GM12874 (cell line): ENCODE measurements at regions not wholly inside any gene's neighbourhood (a gene's known extent, or its start where the extent isn't known, plus 50 kb on each side); places are given as distances from the start of the nearest gene placed in this dataset.

Experiments
- TF ChIP-seq, protein P1 (sequence below): IDR thresholded peaks from 2 replicates; pipeline ENCODE4 v1.5.1; 2011; ENCODE audit warnings: low read depth, mild to moderate bottlenecking, control low read depth, low read length, moderate library complexity; ENCODE audit not compliant: insufficient read depth

DNA sequence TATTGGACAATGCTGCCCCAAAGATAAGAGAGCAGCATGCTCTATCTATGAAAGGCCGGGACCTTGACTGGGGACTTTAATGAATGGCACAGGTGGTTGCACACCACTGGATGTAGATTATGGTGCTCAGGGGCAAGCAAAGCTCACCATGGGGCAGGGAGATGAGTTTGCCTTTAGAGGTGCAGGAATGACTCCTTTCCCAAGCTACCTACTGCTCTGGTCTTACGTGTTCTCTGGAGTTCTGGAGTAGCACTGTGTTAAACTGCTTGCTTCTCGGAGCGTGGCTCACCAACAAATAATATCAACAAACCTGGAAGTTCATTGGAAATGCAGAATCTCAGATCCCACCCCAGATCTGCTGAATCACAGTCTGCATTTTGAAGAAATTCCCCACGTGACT lies 445.3 kb downstream of the RPS24 start:
- TF ChIP-seq, protein P1, sequence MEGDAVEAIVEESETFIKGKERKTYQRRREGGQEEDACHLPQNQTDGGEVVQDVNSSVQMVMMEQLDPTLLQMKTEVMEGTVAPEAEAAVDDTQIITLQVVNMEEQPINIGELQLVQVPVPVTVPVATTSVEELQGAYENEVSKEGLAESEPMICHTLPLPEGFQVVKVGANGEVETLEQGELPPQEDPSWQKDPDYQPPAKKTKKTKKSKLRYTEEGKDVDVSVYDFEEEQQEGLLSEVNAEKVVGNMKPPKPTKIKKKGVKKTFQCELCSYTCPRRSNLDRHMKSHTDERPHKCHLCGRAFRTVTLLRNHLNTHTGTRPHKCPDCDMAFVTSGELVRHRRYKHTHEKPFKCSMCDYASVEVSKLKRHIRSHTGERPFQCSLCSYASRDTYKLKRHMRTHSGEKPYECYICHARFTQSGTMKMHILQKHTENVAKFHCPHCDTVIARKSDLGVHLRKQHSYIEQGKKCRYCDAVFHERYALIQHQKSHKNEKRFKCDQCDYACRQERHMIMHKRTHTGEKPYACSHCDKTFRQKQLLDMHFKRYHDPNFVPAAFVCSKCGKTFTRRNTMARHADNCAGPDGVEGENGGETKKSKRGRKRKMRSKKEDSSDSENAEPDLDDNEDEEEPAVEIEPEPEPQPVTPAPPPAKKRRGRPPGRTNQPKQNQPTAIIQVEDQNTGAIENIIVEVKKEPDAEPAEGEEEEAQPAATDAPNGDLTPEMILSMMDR, result no peak

DNA sequence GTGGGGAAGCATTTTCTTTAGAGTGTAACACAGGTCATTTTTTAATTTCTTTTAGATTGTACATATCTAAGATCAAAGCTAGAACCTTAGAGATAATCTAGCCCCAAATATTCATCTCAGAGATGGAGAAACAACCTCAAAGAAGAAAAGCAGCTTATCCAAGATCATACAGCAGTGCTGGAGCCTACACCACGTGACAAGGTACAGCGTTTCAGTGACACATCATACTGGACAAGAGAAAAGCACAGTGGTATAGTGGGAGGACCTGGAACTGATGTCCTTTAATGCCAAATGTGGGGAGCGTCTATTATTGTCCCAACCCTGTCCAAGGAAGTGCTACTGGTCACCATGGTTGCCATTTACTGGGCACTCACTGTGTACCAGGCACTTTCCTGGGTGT lies 445.8 kb downstream of the RPS24 start:
- TF ChIP-seq, protein P1, result no peak

DNA sequence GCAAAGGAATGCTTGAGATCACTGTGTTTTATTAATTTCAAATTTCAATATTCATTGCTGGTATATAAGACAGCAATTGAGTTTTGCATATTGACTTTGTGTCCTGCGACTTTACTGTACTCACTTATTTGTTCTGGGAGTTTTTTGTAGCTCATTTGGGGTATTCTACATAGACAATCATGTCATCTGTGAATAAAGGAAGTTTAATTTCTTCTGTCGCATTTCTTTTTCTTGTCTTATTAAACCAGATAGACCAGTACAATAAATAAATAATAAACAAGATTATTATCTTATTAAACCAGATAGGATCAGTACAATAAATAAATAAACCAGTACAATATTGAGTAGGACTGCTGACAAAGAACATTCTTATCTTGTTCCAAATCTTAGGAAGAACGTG lies 448.2 kb downstream of the RPS24 start:
- TF ChIP-seq, protein P1, result no peak

DNA sequence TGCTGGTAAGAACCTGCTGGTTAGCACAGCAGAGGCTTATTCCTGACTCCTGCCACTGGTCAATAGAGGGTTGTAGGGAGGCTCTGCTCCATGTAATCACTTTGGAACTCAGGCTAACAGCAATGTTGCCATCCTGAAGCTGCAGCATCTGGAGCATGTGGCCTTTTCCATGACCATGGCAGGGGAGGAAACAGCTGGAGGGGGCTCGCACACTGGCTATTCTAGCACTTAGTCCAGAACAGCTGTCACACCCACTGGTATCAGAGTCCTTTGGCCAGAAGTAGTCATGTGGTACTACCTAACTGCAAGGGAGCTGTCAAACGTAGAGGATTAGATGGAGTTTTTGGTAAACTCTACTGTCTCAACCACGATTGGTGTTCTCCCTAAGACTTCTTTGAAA lies 450.0 kb downstream of the RPS24 start:
- TF ChIP-seq, protein P1, result no peak

DNA sequence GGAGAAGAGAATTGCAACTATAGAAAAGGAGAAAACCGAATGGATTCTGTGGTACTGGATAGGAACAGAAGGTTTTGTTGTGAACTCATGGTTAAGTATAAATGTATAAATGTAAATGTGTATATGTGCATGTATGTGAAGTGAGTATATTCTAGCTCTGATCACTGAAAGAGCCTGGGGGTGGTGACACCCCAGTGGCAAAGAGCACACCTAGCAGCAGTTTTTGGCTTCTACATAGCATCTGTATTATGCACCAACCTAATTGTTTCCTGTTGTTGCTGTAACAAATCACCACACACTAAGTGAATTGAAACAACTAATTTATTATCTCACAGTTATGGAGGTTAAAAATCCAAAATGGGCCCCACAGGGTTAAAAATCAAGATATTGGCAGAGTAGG lies 455.4 kb downstream of the RPS24 start:
- TF ChIP-seq, protein P1, result no peak

DNA sequence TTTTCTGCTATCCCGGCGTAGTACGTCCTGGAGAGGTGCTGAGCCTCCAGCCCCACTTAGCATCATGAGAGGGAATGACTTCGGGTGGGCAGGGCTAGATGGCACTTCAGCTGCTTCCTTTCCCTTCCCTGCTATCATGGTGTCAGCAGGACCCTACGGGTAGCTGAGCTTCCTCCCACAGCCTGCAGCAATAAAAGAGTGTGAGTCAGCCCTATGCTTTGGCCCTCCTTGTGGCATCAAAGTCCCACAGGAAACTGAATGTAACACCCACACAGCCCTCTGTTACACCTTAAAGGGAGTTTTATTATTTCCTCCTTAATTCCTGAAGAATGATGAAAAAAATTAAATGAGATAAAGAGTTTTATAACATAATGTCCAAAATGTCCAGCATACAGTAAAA lies 458.1 kb downstream of the RPS24 start:
- TF ChIP-seq, protein P1, result no peak

DNA sequence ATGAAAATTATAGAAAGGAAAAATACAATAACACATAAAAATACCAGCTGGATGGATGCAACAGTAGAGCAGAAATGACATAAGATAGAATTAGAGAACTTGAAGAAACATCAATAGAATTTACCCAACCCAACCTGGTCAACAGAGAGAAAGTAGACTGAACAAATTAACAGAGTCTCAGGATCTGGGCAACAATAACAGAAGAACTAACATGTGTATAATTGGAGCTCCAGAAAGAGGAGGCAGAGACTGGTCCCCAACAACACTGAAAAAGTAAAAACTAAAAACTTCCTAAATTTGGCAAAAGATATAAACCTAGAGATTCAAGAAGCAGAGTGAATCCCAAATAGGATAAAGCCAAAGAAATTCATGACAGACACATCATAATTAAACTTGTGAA lies 458.8 kb downstream of the RPS24 start:
- TF ChIP-seq, protein P1, result no peak

DNA sequence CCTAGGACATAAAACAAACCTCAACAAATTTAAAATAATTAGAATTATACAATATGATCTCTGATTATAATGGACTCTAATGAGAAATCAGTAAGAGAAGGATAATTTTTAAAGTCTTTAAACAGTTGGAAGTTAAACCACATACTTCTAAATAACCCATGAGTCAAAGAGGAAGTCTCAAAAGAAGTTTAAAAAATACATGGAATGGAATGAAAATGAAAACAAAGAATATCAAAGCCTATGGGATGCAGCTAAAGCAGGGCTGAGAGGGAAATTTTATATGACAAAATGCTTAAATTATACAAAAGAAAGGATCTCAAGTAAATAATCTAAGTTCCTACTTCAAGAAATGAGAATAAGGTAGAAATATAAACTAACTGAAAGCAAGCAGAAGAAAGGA lies 460.5 kb downstream of the RPS24 start:
- TF ChIP-seq, protein P1, result no peak
